Mesenchymal stem cell (in vitro differentiated cells and primary cell): ENCODE measurements at regions not wholly inside any gene's neighbourhood (a gene's known extent, or its start where the extent isn't known, plus 50 kb on each side); places are given as distances from the start of the nearest gene placed in this dataset.

Source experiments
- DNase-seq: peaks from one replicate; pipeline ENCODE4 v3.0.0-alpha.2; 2013
- H2AFZ ChIP-seq: one replicate; pipeline ENCODE4 v1.6.1; 2013; ENCODE audit warnings: low read depth, mild to moderate bottlenecking, control low read depth, inconsistent platforms, low read length, moderate library complexity
- H2AK5ac ChIP-seq: 2 replicates; pipeline ENCODE4 v1.6.1; 2013; ENCODE audit warnings: low read length, moderate library complexity, mild to moderate bottlenecking, inconsistent platforms; ENCODE audit not compliant: severe bottlenecking
- H2BK120ac ChIP-seq: one replicate; pipeline ENCODE4 v1.6.1; 2013; ENCODE audit warnings: low read depth, mild to moderate bottlenecking, inconsistent platforms, low read length, moderate library complexity
- H2BK12ac ChIP-seq, 2 experiments: one replicate each; pipeline ENCODE4 v1.6.1; 2013; ENCODE audit warnings: inconsistent platforms in 2 of 2, low read length in 2 of 2, mild to moderate bottlenecking in 2 of 2, moderate library complexity in 2 of 2, control low read depth in 1 of 2
- H2BK15ac ChIP-seq: one replicate; pipeline ENCODE4 v1.6.1; 2013; ENCODE audit warnings: mild to moderate bottlenecking, low read depth, inconsistent platforms; ENCODE audit not compliant: poor library complexity, severe bottlenecking
- H2BK5ac ChIP-seq: 2 replicates; pipeline ENCODE4 v1.6.1; 2013; ENCODE audit warnings: low read depth, mild to moderate bottlenecking, low read length, control low read depth, inconsistent platforms; ENCODE audit not compliant: poor library complexity, severe bottlenecking
- H3K14ac ChIP-seq, 2 experiments: one replicate each; pipeline ENCODE4 v1.6.1; 2013; ENCODE audit warnings: inconsistent platforms in 2 of 2, low read length in 2 of 2, control low read depth in 1 of 2, mild to moderate bottlenecking in 1 of 2, moderate library complexity in 1 of 2
- H3K18ac ChIP-seq, 2 experiments: one replicate each; pipeline ENCODE4 v1.6.1; 2013; ENCODE audit warnings: inconsistent platforms in 2 of 2, low read length in 2 of 2, control low read depth in 1 of 2, low read depth in 1 of 2, mild to moderate bottlenecking in 1 of 2
- H3K23ac ChIP-seq, 2 experiments: one replicate each; pipeline ENCODE4 v1.6.1; 2013; ENCODE audit warnings: inconsistent platforms in 2 of 2, low read length in 2 of 2, mild to moderate bottlenecking in 2 of 2, moderate library complexity in 2 of 2, control low read depth in 1 of 2
- H3K27ac ChIP-seq: 2 replicates; pipeline ENCODE4 v1.5.1; 2013; ENCODE audit warnings: mild to moderate bottlenecking, moderate library complexity, low read length, control low read depth, inconsistent platforms; ENCODE audit not compliant: poor library complexity, severe bottlenecking
- H3K27me3 ChIP-seq, 2 experiments: 2 replicates each; pipeline versions ENCODE4 v1.6.1 to v1.7.0; 2013; ENCODE audit warnings: low read length in 2 of 2, mild to moderate bottlenecking in 2 of 2, moderate library complexity in 2 of 2, control low read depth in 1 of 2, inconsistent platforms in 1 of 2; ENCODE audit not compliant: control insufficient read depth in 1 of 2, insufficient read depth in 1 of 2
- H3K36me3 ChIP-seq, 2 experiments: 2 replicates each; pipeline versions ENCODE4 v1.6.1 to v1.7.0; 2013; ENCODE audit warnings: low read length in 2 of 2, control low read depth in 1 of 2, inconsistent platforms in 1 of 2, low read depth in 1 of 2, mild to moderate bottlenecking in 1 of 2; ENCODE audit not compliant: insufficient read depth in 2 of 2, control insufficient read depth in 1 of 2
- H3K4ac ChIP-seq, 2 experiments: one replicate each; pipeline ENCODE4 v1.6.1; 2013; ENCODE audit warnings: inconsistent platforms in 2 of 2, low read length in 2 of 2, mild to moderate bottlenecking in 2 of 2, moderate library complexity in 2 of 2, control low read depth in 1 of 2, low read depth in 1 of 2
- H3K4me1 ChIP-seq: 2 replicates; pipeline ENCODE4 v1.6.1; 2013; ENCODE audit warnings: low read depth, low read length, control low read depth; ENCODE audit not compliant: control insufficient read depth, insufficient read depth
- H3K4me2 ChIP-seq: 2 replicates; pipeline ENCODE4 v1.6.1; 2013; ENCODE audit warnings: low read length, mild to moderate bottlenecking, inconsistent platforms; ENCODE audit not compliant: poor library complexity, severe bottlenecking
- H3K4me3 ChIP-seq, 2 experiments: 2 replicates each; pipeline versions ENCODE4 v1.5.1 to v1.7.0; 2013; ENCODE audit warnings: low read length in 2 of 2, mild to moderate bottlenecking in 2 of 2, control low read depth in 1 of 2, low read depth in 1 of 2; ENCODE audit not compliant: insufficient read depth in 1 of 2
- H3K79me1 ChIP-seq: replicated peaks from 2 replicates; pipeline ENCODE4 v1.6.1; 2013; ENCODE audit warnings: mild to moderate bottlenecking, control low read depth, low read length, inconsistent platforms; ENCODE audit not compliant: poor library complexity, severe bottlenecking
- H3K9ac ChIP-seq: 2 replicates; pipeline ENCODE4 v1.7.0; 2013; ENCODE audit warnings: mild to moderate bottlenecking, low read length, moderate library complexity
- H3K9me3 ChIP-seq: 2 replicates; pipeline ENCODE4 v1.7.0; 2013; ENCODE audit warnings: mild to moderate bottlenecking, low read length; ENCODE audit not compliant: control insufficient read depth
- H4K8ac ChIP-seq: one replicate; pipeline ENCODE4 v1.6.1; 2013; ENCODE audit warnings: inconsistent platforms, mild to moderate bottlenecking, low read length, moderate library complexity
- H4K91ac ChIP-seq: one replicate; pipeline ENCODE4 v1.6.1; 2013; ENCODE audit warnings: mild to moderate bottlenecking, low read length, inconsistent platforms
- WGBS: methylation state at CpG from one replicate; pipeline ENCODE4 v1.1.7; 2013; ENCODE audit warnings: mixed read lengths; 5-methylcytosine and 5-hydroxymethylcytosine counted together

DNA sequence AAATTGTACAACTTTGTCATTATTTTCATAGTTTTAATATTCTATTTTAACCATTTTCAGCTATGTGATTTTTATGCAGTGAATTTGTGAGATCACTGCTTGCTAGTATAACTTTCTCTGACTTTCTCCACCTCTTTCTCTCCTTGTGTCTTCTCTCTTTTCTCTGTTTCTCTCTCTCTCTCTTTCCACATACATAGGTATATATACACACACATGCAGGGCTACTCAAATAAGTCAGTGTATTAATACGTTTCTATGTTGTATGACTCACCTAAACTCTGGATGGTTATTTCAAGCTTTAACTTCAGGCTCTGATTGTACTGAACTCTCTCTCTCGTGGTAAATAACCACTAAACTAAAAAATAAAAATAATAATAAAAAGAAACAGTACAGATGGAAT, 1389.3 kb upstream of the ALCAM start:
- H4K8ac ChIP-seq: no peak overlapping the region
- no peak overlapping the region for H3K14ac ChIP-seq
- no peak overlapping the region for H2AFZ ChIP-seq
- no peak overlapping the region for H2BK120ac ChIP-seq
- H4K91ac ChIP-seq: no peak overlapping the region
- H2BK12ac ChIP-seq: no peak overlapping the region
- no peak overlapping the region for H2AK5ac ChIP-seq
- no peaks in the 10 kb centered on the region for H3K36me3 ChIP-seq
- H3K9me3 ChIP-seq: no peaks in the 10 kb centered on the region
- WGBS: 100% methylated on average over 1 of the region's 2 CpGs
- H3K4me3 ChIP-seq: no peak overlapping the region
- no peak overlapping the region for H2BK5ac ChIP-seq
- no peak overlapping the region for H3K23ac ChIP-seq
- peak; percentile 13 for DNase-seq
- no peaks in the 10 kb centered on the region for H3K27me3 ChIP-seq
- no peak overlapping the region for H3K4me2 ChIP-seq
- H2BK15ac ChIP-seq: no peak overlapping the region
- no peak overlapping the region for H3K9ac ChIP-seq
- H3K79me1 ChIP-seq: no peaks in the 10 kb centered on the region
- no peaks in the 10 kb centered on the region for H3K4me1 ChIP-seq
- no peak overlapping the region for H3K4ac ChIP-seq
- H3K27ac ChIP-seq: no peak overlapping the region
- no peak overlapping the region for H3K18ac ChIP-seq

DNA sequence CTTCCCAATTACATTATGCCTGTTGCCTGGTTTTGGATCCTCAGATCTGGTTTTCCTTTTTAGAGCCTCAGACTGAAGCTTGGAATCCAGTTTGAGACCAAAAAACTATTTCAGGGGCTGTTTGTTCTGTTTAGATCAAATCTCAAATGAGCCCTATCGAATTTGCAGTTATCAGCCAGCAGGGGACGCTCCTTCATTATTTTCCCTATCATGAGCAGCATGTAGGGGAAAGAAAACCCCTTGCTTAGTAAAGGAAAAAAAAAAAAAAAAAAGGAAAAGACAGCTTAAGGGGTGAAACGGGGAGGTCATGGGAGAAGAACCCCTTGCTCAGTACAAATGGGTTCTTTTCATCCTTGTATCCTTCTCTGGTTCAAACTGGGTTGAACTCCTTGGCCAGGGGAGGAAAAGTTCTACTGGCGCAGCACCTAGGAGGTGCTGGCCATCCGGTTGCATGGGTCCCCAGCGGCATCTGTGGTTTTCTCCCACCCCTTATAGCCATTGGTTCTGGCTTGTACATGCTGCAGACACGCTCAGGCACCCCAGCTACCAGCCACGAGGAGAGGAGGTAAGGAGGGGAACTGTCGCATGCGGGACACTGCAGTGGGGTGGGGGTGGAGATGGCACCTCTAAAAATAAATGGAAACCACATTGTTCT, 1375.1 kb upstream of the ALCAM start:
- Histone ChIP-seq H3K9me3 (no peaks in the 10 kb centered on the region), H2AK5ac (no peak overlapping the region), H3K27ac (no peak overlapping the region), H3K4ac (no peak overlapping the region), H3K18ac (no peak overlapping the region), H3K4me3 (no peak overlapping the region), H2AFZ (no peak overlapping the region), H3K9ac (no peak overlapping the region), H3K36me3 (no peaks in the 10 kb centered on the region), H3K14ac (no peak overlapping the region), H3K4me1 (no peaks in the 10 kb centered on the region), H3K27me3 (no peaks in the 10 kb centered on the region), H2BK120ac (no peak overlapping the region), H3K23ac (no peak overlapping the region), H2BK5ac (no peak overlapping the region), H3K79me1 (no peaks in the 10 kb centered on the region), H2BK15ac (no peak overlapping the region), H3K4me2 (no peak overlapping the region), H4K8ac (no peak overlapping the region), H2BK12ac (no peak overlapping the region), H4K91ac (no peak overlapping the region)
- peak; percentile 24 for DNase-seq
- 79% methylated on average over 5 of the region's 10 CpGs for WGBS

DNA sequence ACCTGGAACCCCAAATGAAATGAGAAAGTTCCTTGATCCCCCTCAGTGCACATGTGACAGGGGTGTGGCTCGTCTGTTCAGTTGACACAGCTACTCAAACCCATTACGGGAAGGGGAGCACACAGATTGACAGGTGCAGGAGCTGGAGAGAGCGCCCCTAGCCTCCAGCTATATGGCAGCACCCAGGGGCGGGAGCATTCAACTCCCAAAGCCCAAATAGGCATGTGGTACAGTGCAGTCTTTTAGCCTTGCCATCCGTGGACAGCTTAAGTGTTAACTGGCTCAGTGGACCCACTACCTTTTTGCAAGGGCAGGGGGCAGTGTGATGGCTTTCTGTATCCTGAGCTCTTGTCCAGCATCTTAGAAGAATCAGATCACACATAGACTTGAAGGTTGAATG, 1374.2 kb upstream of the ALCAM start:
- Histone ChIP-seq H3K4me3 (no peak overlapping the region), H2BK12ac (no peak overlapping the region), H3K27me3 (no peaks in the 10 kb centered on the region)

DNA sequence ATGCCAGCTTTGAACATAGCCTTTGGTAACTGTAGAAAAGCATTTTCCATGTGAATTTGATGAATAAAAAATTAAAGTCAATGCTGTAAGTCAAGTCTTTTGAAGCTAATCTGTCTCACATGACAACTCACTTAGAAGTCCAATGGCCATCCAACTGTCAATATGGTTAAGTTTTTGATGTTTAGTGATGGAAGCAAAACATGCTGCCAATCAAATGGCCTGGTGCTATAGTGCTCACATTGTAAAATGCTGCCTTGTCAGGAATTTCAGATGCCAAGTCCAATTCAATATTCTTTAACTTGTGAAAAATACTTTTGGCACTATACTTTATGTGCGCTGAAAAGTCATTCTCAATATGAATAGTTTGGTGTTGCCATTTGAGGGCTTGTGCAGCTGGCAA, 1361.8 kb upstream of the ALCAM start:
- no peaks in the 10 kb centered on the region for H3K79me1 ChIP-seq
- no peak overlapping the region for H3K4ac ChIP-seq
- no peak overlapping the region for H4K91ac ChIP-seq
- no peak overlapping the region for H2BK5ac ChIP-seq
- no peak overlapping the region for H2AK5ac ChIP-seq
- H2AFZ ChIP-seq: no peak overlapping the region
- no peak overlapping the region for H2BK12ac ChIP-seq
- no peak for DNase-seq
- no peak overlapping the region for H3K14ac ChIP-seq
- no peaks in the 10 kb centered on the region for H3K9me3 ChIP-seq
- no peak overlapping the region for H4K8ac ChIP-seq
- H3K4me1 ChIP-seq: no peaks in the 10 kb centered on the region
- H2BK120ac ChIP-seq: no peak overlapping the region
- H3K4me2 ChIP-seq: no peak overlapping the region
- 100% methylated on average over 1 of the region's 1 CpG for WGBS
- no peaks in the 10 kb centered on the region for H3K36me3 ChIP-seq
- H3K9ac ChIP-seq: no peak overlapping the region
- no peak overlapping the region for H3K4me3 ChIP-seq
- no peaks in the 10 kb centered on the region for H3K27me3 ChIP-seq
- H3K18ac ChIP-seq: no peak overlapping the region
- no peak overlapping the region for H3K23ac ChIP-seq
- no peak overlapping the region for H3K27ac ChIP-seq
- H2BK15ac ChIP-seq: no peak overlapping the region

More for the DNA sequence above, 1374.2 kb upstream of the ALCAM start:
- Histone ChIP-seq H2AK5ac (no peak overlapping the region), H4K8ac (no peak overlapping the region), H3K79me1 (no peaks in the 10 kb centered on the region), H3K4ac (no peak overlapping the region), H3K18ac (no peak overlapping the region), H2AFZ (no peak overlapping the region), H2BK5ac (no peak overlapping the region), H3K36me3 (no peaks in the 10 kb centered on the region), H2BK15ac (no peak overlapping the region), H3K27ac (no peak overlapping the region), H3K9ac (no peak overlapping the region), H3K23ac (no peak overlapping the region), H4K91ac (no peak overlapping the region), H3K4me1 (no peaks in the 10 kb centered on the region), H3K14ac (no peak overlapping the region), H3K4me2 (no peak overlapping the region), H2BK120ac (no peak overlapping the region), H3K9me3 (no peaks in the 10 kb centered on the region)
- no peak for DNase-seq
- 76% methylated on average over 5 of the region's 5 CpGs for WGBS
